K562 (cell line): ENCODE measurements at regions not wholly inside any gene's neighbourhood (a gene's known extent, or its start where the extent isn't known, plus 50 kb on each side); places are given as distances from the start of the nearest gene placed in this dataset.

Source experiments
- ATAC-seq: fragments of 200-7000 bp; cut with Tn5 transposase; 3 replicates; pipeline ENCODE4 v1.9.1; 2020; ENCODE audit warnings: moderate library complexity
- BruUV-seq: library from RNA; stranded (reverse); fragments of 400-500 nt; replicated peaks from 2 replicates; lab custom pipeline; 2021; lab: Mats Ljungman, UMichigan
- CTCF ChIA-PET: fragments of 300-600 bp; formaldehyde crosslinking; extraction: SDS; loops from one replicate; lab custom pipeline; 2021; ENCODE audit warnings: low intra/inter-chr PET ratio; lab: Yijun Ruan, JAX
- POLR2A ChIA-PET: fragments of 300-600, 350-650 bp; sonication (Branson Sonifier 250); formaldehyde crosslinking; extraction: SDS; loops from one replicate; lab custom pipeline; 2021; ENCODE audit warnings: antibody characterized with exemption, inconsistent platforms; lab: Yijun Ruan, JAX
- DNase-seq, 4 experiments: peaks; one replicate each; pipeline versions ENCODE4 v3.0.0 to v3.0.0-alpha.2; 2011 to 2018; ENCODE audit warnings: low spot score in 3 of 4, mixed read lengths in 3 of 4; ENCODE audit errors: extremely low read depth in 1 of 4
- FAIRE-seq: peaks from 2 replicates; lab custom pipeline; 2011; peaks lifted over from hg19 to GRCh38; lab: Jason Lieb, UNC
- H2AFZ ChIP-seq: 2 replicates; pipeline ENCODE4 v1.6.0; 2011; ENCODE audit warnings: low read depth, low read length, control low read depth, inconsistent platforms
- H3K27ac ChIP-seq: fragments of 200-600 bp; 3 replicates; pipeline ENCODE4 v1.8.0; 2011; ENCODE audit warnings: low read depth, mild to moderate bottlenecking, control low read depth, inconsistent platforms, low read length, moderate library complexity, mixed read lengths; ENCODE audit errors: extremely low read depth
- H3K27me3 ChIP-seq, 2 experiments: fragments of 300-600 bp in 1 of 2; 2 replicates in 1 of 2; 3 replicates in 1 of 2; pipeline versions ENCODE4 v1.6.0 to v1.8.0; 2011; ENCODE audit warnings: inconsistent platforms in 2 of 2, low read length in 2 of 2, mild to moderate bottlenecking in 1 of 2, mixed read lengths in 1 of 2, moderate library complexity in 1 of 2; ENCODE audit not compliant: control insufficient read depth in 2 of 2, insufficient read depth in 2 of 2
- H3K36me3 ChIP-seq: fragments of 300-600 bp; 3 replicates; pipeline ENCODE4 v1.8.0; 2011; ENCODE audit warnings: mild to moderate bottlenecking, low read length, inconsistent platforms; ENCODE audit not compliant: control insufficient read depth, insufficient read depth
- H3K4me1 ChIP-seq, 2 experiments: fragments of 200-600 bp in 1 of 2; replicated peaks in 1 of 2; 2 replicates in 1 of 2; 3 replicates in 1 of 2; pipeline versions ENCODE4 v1.5.1 to v1.8.0; 2011; ENCODE audit warnings: inconsistent platforms in 2 of 2, low read length in 2 of 2, mild to moderate bottlenecking in 1 of 2, mixed read lengths in 1 of 2, moderate library complexity in 1 of 2; ENCODE audit not compliant: control insufficient read depth in 2 of 2, insufficient read depth in 2 of 2
- H3K4me2 ChIP-seq: 2 replicates; pipeline ENCODE4 v1.6.1; 2011; ENCODE audit warnings: low read length, control low read depth, inconsistent platforms, mixed read lengths; ENCODE audit not compliant: insufficient read depth
- H3K4me3 ChIP-seq: fragments of 200-600 bp; sonication (generic), shearing (Covaris generic); 2 replicates; pipeline ENCODE4 v1.5.1; 2016; ENCODE audit warnings: control low read depth, inconsistent platforms
- H3K79me2 ChIP-seq: fragments of 200-600 bp; 3 replicates; pipeline ENCODE4 v1.8.0; 2011; ENCODE audit warnings: low read length, inconsistent platforms; ENCODE audit not compliant: control insufficient read depth, insufficient read depth
- H3K9ac ChIP-seq, 2 experiments: 2 replicates each; pipeline versions ENCODE4 v1.6.0 to v1.6.1; 2011; ENCODE audit warnings: low read depth in 2 of 2, low read length in 2 of 2, control low read depth in 1 of 2, inconsistent platforms in 1 of 2, mild to moderate bottlenecking in 1 of 2, mixed read lengths in 1 of 2; ENCODE audit not compliant: insufficient read depth in 1 of 2
- H3K9me1 ChIP-seq: one replicate; pipeline ENCODE4 v1.6.0; 2011; ENCODE audit warnings: inconsistent platforms, mild to moderate bottlenecking, low read length, moderate library complexity; ENCODE audit not compliant: control insufficient read depth, insufficient read depth
- H3K9me3 ChIP-seq: replicated peaks from 2 replicates; pipeline ENCODE4 v1.5.1; 2011; ENCODE audit warnings: low read depth, low read length, inconsistent platforms; ENCODE audit not compliant: control insufficient read depth, insufficient read depth
- H4K20me1 ChIP-seq: replicated peaks from 2 replicates; pipeline ENCODE4 v1.6.1; 2011; ENCODE audit warnings: low read length, inconsistent platforms, mixed read lengths; ENCODE audit not compliant: control insufficient read depth, insufficient read depth
- ASH1L ChIP-seq: fragments of 450-650 bp; IDR thresholded peaks from 2 replicates; pipeline ENCODE4 v1.6.1; 2018; ENCODE audit warnings: borderline replicate concordance, mild to moderate bottlenecking, low read depth; ENCODE audit not compliant: partially characterized antibody
- CBFB ChIP-seq: sonication (generic); formaldehyde crosslinking; IDR thresholded peaks from 2 replicates; pipeline ENCODE4 v1.4.0; 2020; ENCODE audit warnings: mild to moderate bottlenecking, missing genetic modification reagents
- E2F1 ChIP-seq: sonication (generic); formaldehyde crosslinking; IDR thresholded peaks from 2 replicates; pipeline ENCODE4 v1.8.1; 2023; ENCODE audit warnings: mild to moderate bottlenecking, missing genetic modification reagents, moderate library complexity
- GABPB1 ChIP-seq: sonication (generic); formaldehyde crosslinking; IDR thresholded peaks from 2 replicates; pipeline ENCODE4 v1.8.0; 2022; ENCODE audit warnings: mild to moderate bottlenecking, missing genetic modification reagents
- KHSRP ChIP-seq: fragments of 450-650 bp; IDR thresholded peaks from 2 replicates; pipeline ENCODE4 v1.6.1; 2017
- NFIX ChIP-seq: fragments of 250-450 bp; sonication (Bioruptor Pico); IDR thresholded peaks from 2 replicates; pipeline ENCODE4 v1.4.0; 2020; ENCODE audit warnings: low read depth, mild to moderate bottlenecking, moderate library complexity
- PHB ChIP-seq: fragments of 250-450 bp; sonication (Bioruptor Pico); IDR thresholded peaks from 2 replicates; pipeline ENCODE4 v1.5.0; 2021
- RBM25 ChIP-seq: fragments of 200-400 bp; formaldehyde crosslinking; IDR thresholded peaks from 2 replicates; pipeline ENCODE4 v1.6.1; 2018; ENCODE audit warnings: low read length, low read depth, moderate library complexity; ENCODE audit not compliant: severe bottlenecking
- SETDB1 ChIP-seq: IDR thresholded peaks from one replicate; pipeline ENCODE4 v1.6.1; 2012; ENCODE audit warnings: low read length, control low read depth, inconsistent platforms
- SUPT5H ChIP-seq: fragments of 450-650 bp; IDR thresholded peaks from 2 replicates; pipeline ENCODE4 v1.6.1; 2016
- ZNF583 ChIP-seq: fragments of 250-450 bp; sonication (Bioruptor Pico); IDR thresholded peaks from 2 replicates; pipeline ENCODE4 v1.4.0; 2020
- WGBS: fragments of 100-300 bp; shearing (Covaris generic); methylation state at CpG from one replicate; pipeline ENCODE4 v1.1.6; 2016; ENCODE audit warnings: low coverage, mixed read lengths; ENCODE audit not compliant: insufficient coverage; ENCODE audit errors: missing lambda C conversion rate; 5-methylcytosine and 5-hydroxymethylcytosine counted together
- in situ Hi-C: fragments of 300-500 bp; cut with MboI; formaldehyde crosslinking; loops from 4 replicates; pipeline ENCODE4 v1.15.0; 2018; ENCODE audit warnings: inconsistent platforms, mixed read lengths
- intact Hi-C: fragments of 100-400 bp; cut with micrococcal nuclease; formaldehyde crosslinking; loops from 2 replicates; pipeline ENCODE4 v1.14.2; 2022
- TF ChIP-seq, protein P1 (sequence below): fragments of 250-450 bp; sonication (Bioruptor Pico); IDR thresholded peaks from 2 replicates; pipeline ENCODE4 v1.5.0; 2020; ENCODE audit warnings: mild to moderate bottlenecking, borderline replicate concordance
- TF ChIP-seq, protein P2 (sequence below): sonication (generic); IDR thresholded peaks from 2 replicates; pipeline ENCODE4 v1.6.1; 2016
- TF ChIP-seq, protein P3 (sequence below): conservative IDR thresholded peaks from 2 replicates; pipeline ENCODE4 v1.6.1; 2011; ENCODE audit warnings: low read depth, mild to moderate bottlenecking, low read length; ENCODE audit not compliant: control insufficient read depth
- TF ChIP-seq, protein P4 (sequence below): IDR thresholded peaks from 2 replicates; pipeline ENCODE4 v1.6.1; 2016; ENCODE audit warnings: missing genetic modification characterization, missing compliant biosample characterization

GRCh38 chr22:48337957-48338792 is 1489.5 kb downstream of the BRD1 start:
- Histone ChIP-seq H3K9me3 (no peaks in the 10 kb centered on the region), H2AFZ (no peak overlapping the region), H3K79me2 (no peaks in the 10 kb centered on the region), H3K27me3 (peaks cover 0 to 18% of the 10 kb centered on the region in 2 experiments; a peak in 1 of 5 replicates), H3K4me1 (no peaks in the 10 kb centered on the region), H3K9me1 (no peaks in the 10 kb centered on the region), H3K4me2 (no peak overlapping the region)
- intact Hi-C loops (no loop called here), in situ Hi-C loops (no loop called here)
- no TSS peak for BruUV-seq
- ChIA-PET POLR2A (interaction anchor here (0.5 kb wide), 1 partner anchor 98 kb away, joined by 3 read pairs; no protein-coding TSS in a partner anchor), CTCF (no interaction called here)
- no peak for DNase-seq
- FAIRE-seq, result no peak
- ATAC-seq, result no peak
- no peak for TF ChIP-seq RBM25
- TF ChIP-seq KHSRP, result no peak
- TF ChIP-seq, protein P1, sequence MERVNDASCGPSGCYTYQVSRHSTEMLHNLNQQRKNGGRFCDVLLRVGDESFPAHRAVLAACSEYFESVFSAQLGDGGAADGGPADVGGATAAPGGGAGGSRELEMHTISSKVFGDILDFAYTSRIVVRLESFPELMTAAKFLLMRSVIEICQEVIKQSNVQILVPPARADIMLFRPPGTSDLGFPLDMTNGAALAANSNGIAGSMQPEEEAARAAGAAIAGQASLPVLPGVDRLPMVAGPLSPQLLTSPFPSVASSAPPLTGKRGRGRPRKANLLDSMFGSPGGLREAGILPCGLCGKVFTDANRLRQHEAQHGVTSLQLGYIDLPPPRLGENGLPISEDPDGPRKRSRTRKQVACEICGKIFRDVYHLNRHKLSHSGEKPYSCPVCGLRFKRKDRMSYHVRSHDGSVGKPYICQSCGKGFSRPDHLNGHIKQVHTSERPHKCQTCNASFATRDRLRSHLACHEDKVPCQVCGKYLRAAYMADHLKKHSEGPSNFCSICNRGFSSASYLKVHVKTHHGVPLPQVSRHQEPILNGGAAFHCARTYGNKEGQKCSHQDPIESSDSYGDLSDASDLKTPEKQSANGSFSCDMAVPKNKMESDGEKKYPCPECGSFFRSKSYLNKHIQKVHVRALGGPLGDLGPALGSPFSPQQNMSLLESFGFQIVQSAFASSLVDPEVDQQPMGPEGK (CRISPR knock-in tag), result no peak
- TF ChIP-seq, protein P2, sequence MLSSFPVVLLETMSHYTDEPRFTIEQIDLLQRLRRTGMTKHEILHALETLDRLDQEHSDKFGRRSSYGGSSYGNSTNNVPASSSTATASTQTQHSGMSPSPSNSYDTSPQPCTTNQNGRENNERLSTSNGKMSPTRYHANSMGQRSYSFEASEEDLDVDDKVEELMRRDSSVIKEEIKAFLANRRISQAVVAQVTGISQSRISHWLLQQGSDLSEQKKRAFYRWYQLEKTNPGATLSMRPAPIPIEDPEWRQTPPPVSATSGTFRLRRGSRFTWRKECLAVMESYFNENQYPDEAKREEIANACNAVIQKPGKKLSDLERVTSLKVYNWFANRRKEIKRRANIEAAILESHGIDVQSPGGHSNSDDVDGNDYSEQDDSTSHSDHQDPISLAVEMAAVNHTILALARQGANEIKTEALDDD, result no peak
- TF ChIP-seq SUPT5H, result no peak
- TF ChIP-seq, protein P3, sequence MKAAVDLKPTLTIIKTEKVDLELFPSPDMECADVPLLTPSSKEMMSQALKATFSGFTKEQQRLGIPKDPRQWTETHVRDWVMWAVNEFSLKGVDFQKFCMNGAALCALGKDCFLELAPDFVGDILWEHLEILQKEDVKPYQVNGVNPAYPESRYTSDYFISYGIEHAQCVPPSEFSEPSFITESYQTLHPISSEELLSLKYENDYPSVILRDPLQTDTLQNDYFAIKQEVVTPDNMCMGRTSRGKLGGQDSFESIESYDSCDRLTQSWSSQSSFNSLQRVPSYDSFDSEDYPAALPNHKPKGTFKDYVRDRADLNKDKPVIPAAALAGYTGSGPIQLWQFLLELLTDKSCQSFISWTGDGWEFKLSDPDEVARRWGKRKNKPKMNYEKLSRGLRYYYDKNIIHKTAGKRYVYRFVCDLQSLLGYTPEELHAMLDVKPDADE, result no peak
- no peak for TF ChIP-seq NFIX (CRISPR knock-in tag)
- TF ChIP-seq SETDB1, result no peak
- TF ChIP-seq E2F1 (CRISPR knock-in tag), result no peak
- TF ChIP-seq, protein P4, sequence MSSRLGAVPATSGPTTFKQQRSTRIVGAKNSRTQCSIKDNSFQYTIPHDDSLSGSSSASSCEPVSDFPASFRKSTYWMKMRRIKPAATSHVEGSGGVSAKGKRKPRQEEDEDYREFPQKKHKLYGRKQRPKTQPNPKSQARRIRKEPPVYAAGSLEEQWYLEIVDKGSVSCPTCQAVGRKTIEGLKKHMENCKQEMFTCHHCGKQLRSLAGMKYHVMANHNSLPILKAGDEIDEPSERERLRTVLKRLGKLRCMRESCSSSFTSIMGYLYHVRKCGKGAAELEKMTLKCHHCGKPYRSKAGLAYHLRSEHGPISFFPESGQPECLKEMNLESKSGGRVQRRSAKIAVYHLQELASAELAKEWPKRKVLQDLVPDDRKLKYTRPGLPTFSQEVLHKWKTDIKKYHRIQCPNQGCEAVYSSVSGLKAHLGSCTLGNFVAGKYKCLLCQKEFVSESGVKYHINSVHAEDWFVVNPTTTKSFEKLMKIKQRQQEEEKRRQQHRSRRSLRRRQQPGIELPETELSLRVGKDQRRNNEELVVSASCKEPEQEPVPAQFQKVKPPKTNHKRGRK (tag), result no peak
- TF ChIP-seq CBFB (CRISPR knock-in tag), result no peak
- TF ChIP-seq ASH1L, result no peak
- TF ChIP-seq GABPB1 (CRISPR knock-in tag), result no peak
- no peak for TF ChIP-seq PHB
- no peak for TF ChIP-seq ZNF583
- TF ChIP-seq, all 486 proteins: peak for 0
- no peak overlapping the region for H3K4me3 ChIP-seq
- H3K27ac ChIP-seq, result no peak overlapping the region
- H3K9ac ChIP-seq, result no peak overlapping the region
- H4K20me1 ChIP-seq, result peaks cover 3% of the 10 kb centered on the region; the same call in 1 of the 2 replicates
- WGBS, result 0% methylated on average over 6 of the region's 17 CpGs
- no peaks in the 10 kb centered on the region for H3K36me3 ChIP-seq
